Mesenchymal stem cell (in vitro differentiated cells and primary cell): ENCODE measurements at regions not wholly inside any gene's neighbourhood (a gene's known extent, or its start where the extent isn't known, plus 50 kb on each side); places are given as distances from the start of the nearest gene placed in this dataset.

Experiments
- DNase-seq: peaks from one replicate; pipeline ENCODE4 v3.0.0-alpha.2; 2013
- H2AFZ ChIP-seq: one replicate; pipeline ENCODE4 v1.6.1; 2013; ENCODE audit warnings: low read depth, mild to moderate bottlenecking, control low read depth, inconsistent platforms, low read length, moderate library complexity
- H2AK5ac ChIP-seq: 2 replicates; pipeline ENCODE4 v1.6.1; 2013; ENCODE audit warnings: low read length, moderate library complexity, mild to moderate bottlenecking, inconsistent platforms; ENCODE audit not compliant: severe bottlenecking
- H2BK120ac ChIP-seq: one replicate; pipeline ENCODE4 v1.6.1; 2013; ENCODE audit warnings: low read depth, mild to moderate bottlenecking, inconsistent platforms, low read length, moderate library complexity
- H2BK12ac ChIP-seq, 2 experiments: one replicate each; pipeline ENCODE4 v1.6.1; 2013; ENCODE audit warnings: inconsistent platforms in 2 of 2, low read length in 2 of 2, mild to moderate bottlenecking in 2 of 2, moderate library complexity in 2 of 2, control low read depth in 1 of 2
- H2BK15ac ChIP-seq: one replicate; pipeline ENCODE4 v1.6.1; 2013; ENCODE audit warnings: mild to moderate bottlenecking, low read depth, inconsistent platforms; ENCODE audit not compliant: poor library complexity, severe bottlenecking
- H2BK5ac ChIP-seq: 2 replicates; pipeline ENCODE4 v1.6.1; 2013; ENCODE audit warnings: low read depth, mild to moderate bottlenecking, low read length, control low read depth, inconsistent platforms; ENCODE audit not compliant: poor library complexity, severe bottlenecking
- H3K14ac ChIP-seq, 2 experiments: one replicate each; pipeline ENCODE4 v1.6.1; 2013; ENCODE audit warnings: inconsistent platforms in 2 of 2, low read length in 2 of 2, control low read depth in 1 of 2, mild to moderate bottlenecking in 1 of 2, moderate library complexity in 1 of 2
- H3K18ac ChIP-seq, 2 experiments: one replicate each; pipeline ENCODE4 v1.6.1; 2013; ENCODE audit warnings: inconsistent platforms in 2 of 2, low read length in 2 of 2, control low read depth in 1 of 2, low read depth in 1 of 2, mild to moderate bottlenecking in 1 of 2
- H3K23ac ChIP-seq, 2 experiments: one replicate each; pipeline ENCODE4 v1.6.1; 2013; ENCODE audit warnings: inconsistent platforms in 2 of 2, low read length in 2 of 2, mild to moderate bottlenecking in 2 of 2, moderate library complexity in 2 of 2, control low read depth in 1 of 2
- H3K27ac ChIP-seq: 2 replicates; pipeline ENCODE4 v1.5.1; 2013; ENCODE audit warnings: mild to moderate bottlenecking, moderate library complexity, low read length, control low read depth, inconsistent platforms; ENCODE audit not compliant: poor library complexity, severe bottlenecking
- H3K27me3 ChIP-seq, 2 experiments: 2 replicates each; pipeline versions ENCODE4 v1.6.1 to v1.7.0; 2013; ENCODE audit warnings: low read length in 2 of 2, mild to moderate bottlenecking in 2 of 2, moderate library complexity in 2 of 2, control low read depth in 1 of 2, inconsistent platforms in 1 of 2; ENCODE audit not compliant: control insufficient read depth in 1 of 2, insufficient read depth in 1 of 2
- H3K36me3 ChIP-seq, 2 experiments: 2 replicates each; pipeline versions ENCODE4 v1.6.1 to v1.7.0; 2013; ENCODE audit warnings: low read length in 2 of 2, control low read depth in 1 of 2, inconsistent platforms in 1 of 2, low read depth in 1 of 2, mild to moderate bottlenecking in 1 of 2; ENCODE audit not compliant: insufficient read depth in 2 of 2, control insufficient read depth in 1 of 2
- H3K4ac ChIP-seq, 2 experiments: one replicate each; pipeline ENCODE4 v1.6.1; 2013; ENCODE audit warnings: inconsistent platforms in 2 of 2, low read length in 2 of 2, mild to moderate bottlenecking in 2 of 2, moderate library complexity in 2 of 2, control low read depth in 1 of 2, low read depth in 1 of 2
- H3K4me1 ChIP-seq: 2 replicates; pipeline ENCODE4 v1.6.1; 2013; ENCODE audit warnings: low read depth, low read length, control low read depth; ENCODE audit not compliant: control insufficient read depth, insufficient read depth
- H3K4me2 ChIP-seq: 2 replicates; pipeline ENCODE4 v1.6.1; 2013; ENCODE audit warnings: low read length, mild to moderate bottlenecking, inconsistent platforms; ENCODE audit not compliant: poor library complexity, severe bottlenecking
- H3K4me3 ChIP-seq, 2 experiments: 2 replicates each; pipeline versions ENCODE4 v1.5.1 to v1.7.0; 2013; ENCODE audit warnings: low read length in 2 of 2, mild to moderate bottlenecking in 2 of 2, control low read depth in 1 of 2, low read depth in 1 of 2; ENCODE audit not compliant: insufficient read depth in 1 of 2
- H3K79me1 ChIP-seq: replicated peaks from 2 replicates; pipeline ENCODE4 v1.6.1; 2013; ENCODE audit warnings: mild to moderate bottlenecking, control low read depth, low read length, inconsistent platforms; ENCODE audit not compliant: poor library complexity, severe bottlenecking
- H3K9ac ChIP-seq: 2 replicates; pipeline ENCODE4 v1.7.0; 2013; ENCODE audit warnings: mild to moderate bottlenecking, low read length, moderate library complexity
- H3K9me3 ChIP-seq: 2 replicates; pipeline ENCODE4 v1.7.0; 2013; ENCODE audit warnings: mild to moderate bottlenecking, low read length; ENCODE audit not compliant: control insufficient read depth
- H4K8ac ChIP-seq: one replicate; pipeline ENCODE4 v1.6.1; 2013; ENCODE audit warnings: inconsistent platforms, mild to moderate bottlenecking, low read length, moderate library complexity
- H4K91ac ChIP-seq: one replicate; pipeline ENCODE4 v1.6.1; 2013; ENCODE audit warnings: mild to moderate bottlenecking, low read length, inconsistent platforms
- WGBS: methylation state at CpG from one replicate; pipeline ENCODE4 v1.1.7; 2013; ENCODE audit warnings: mixed read lengths; 5-methylcytosine and 5-hydroxymethylcytosine counted together

DNA sequence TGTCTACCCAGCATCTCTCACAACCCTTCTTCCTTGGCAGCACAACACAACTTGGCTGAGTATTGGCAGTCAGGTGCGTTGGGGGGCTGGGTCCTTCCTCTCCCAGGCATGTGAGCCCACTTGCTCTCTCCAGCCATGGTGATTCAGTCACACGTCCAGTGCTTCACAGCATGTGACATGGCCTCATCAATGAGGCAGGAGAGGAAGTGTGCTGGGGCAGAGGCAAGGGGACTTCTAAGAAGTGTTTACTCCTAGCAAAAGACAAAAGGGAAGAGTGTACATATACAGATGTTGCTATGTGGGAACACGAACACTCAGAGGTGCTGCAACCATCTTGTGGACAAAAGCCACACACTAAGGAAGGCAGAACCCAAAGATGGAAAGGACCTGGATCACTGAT lies 380.8 kb downstream of the FBXW7 start:
- Histone ChIP-seq H2BK5ac (no peak overlapping the region), H2AFZ (no peak overlapping the region), H3K23ac (no peak overlapping the region), H3K79me1 (no peaks in the 10 kb centered on the region), H3K27ac (no peak overlapping the region), H2BK12ac (no peak overlapping the region), H3K36me3 (no peaks in the 10 kb centered on the region), H3K4ac (no peak overlapping the region), H3K4me2 (no peak overlapping the region), H3K14ac (no peak overlapping the region), H3K4me1 (no peaks in the 10 kb centered on the region), H2AK5ac (no peak overlapping the region), H4K8ac (no peak overlapping the region), H3K9me3 (no peaks in the 10 kb centered on the region), H2BK15ac (no peak overlapping the region), H3K27me3 (peaks cover 4 to 44% of the 10 kb centered on the region in 2 experiments), H3K9ac (no peak overlapping the region), H3K18ac (no peak overlapping the region), H2BK120ac (no peak overlapping the region), H4K91ac (no peak overlapping the region), H3K4me3 (no peak overlapping the region)
- 69% methylated on average over 3 of the region's 3 CpGs for WGBS
- no peak for DNase-seq

DNA sequence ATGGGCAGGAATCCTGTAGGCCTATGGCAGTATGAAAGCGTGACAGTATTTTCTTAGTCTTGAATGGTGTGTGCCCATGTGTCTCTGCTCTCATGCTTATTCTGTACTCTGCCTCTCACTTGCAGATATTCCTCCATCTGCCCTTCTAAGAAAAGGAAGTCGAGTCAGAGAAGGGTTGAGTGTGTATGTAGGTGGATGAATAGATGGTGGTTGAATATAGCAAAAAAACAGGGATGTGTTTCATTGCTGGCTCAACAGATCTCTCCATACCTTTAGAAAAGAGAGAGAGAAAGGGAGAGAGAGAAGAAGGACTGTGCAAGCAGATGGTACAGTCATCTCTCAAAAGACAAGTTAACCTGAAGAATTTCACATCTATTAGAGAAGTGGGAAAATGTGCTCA lies 381.5 kb downstream of the FBXW7 start:
- Histone ChIP-seq H3K9ac (no peak overlapping the region), H2AK5ac (no peak overlapping the region), H2BK5ac (no peak overlapping the region), H3K4me3 (no peak overlapping the region), H3K4me2 (no peak overlapping the region), H3K23ac (no peak overlapping the region), H2BK120ac (no peak overlapping the region), H3K9me3 (no peaks in the 10 kb centered on the region), H2BK15ac (no peak overlapping the region), H3K4me1 (no peaks in the 10 kb centered on the region), H3K14ac (no peak overlapping the region), H4K91ac (no peak overlapping the region), H4K8ac (no peak overlapping the region), H2AFZ (no peak overlapping the region), H3K27me3 (peaks cover 4 to 43% of the 10 kb centered on the region in 2 experiments), H3K4ac (no peak overlapping the region), H3K27ac (no peak overlapping the region), H3K36me3 (no peaks in the 10 kb centered on the region), H2BK12ac (no peak overlapping the region), H3K79me1 (no peaks in the 10 kb centered on the region), H3K18ac (no peak overlapping the region)
- WGBS: 39% methylated on average over 2 of the region's 2 CpGs
- no peak for DNase-seq

DNA sequence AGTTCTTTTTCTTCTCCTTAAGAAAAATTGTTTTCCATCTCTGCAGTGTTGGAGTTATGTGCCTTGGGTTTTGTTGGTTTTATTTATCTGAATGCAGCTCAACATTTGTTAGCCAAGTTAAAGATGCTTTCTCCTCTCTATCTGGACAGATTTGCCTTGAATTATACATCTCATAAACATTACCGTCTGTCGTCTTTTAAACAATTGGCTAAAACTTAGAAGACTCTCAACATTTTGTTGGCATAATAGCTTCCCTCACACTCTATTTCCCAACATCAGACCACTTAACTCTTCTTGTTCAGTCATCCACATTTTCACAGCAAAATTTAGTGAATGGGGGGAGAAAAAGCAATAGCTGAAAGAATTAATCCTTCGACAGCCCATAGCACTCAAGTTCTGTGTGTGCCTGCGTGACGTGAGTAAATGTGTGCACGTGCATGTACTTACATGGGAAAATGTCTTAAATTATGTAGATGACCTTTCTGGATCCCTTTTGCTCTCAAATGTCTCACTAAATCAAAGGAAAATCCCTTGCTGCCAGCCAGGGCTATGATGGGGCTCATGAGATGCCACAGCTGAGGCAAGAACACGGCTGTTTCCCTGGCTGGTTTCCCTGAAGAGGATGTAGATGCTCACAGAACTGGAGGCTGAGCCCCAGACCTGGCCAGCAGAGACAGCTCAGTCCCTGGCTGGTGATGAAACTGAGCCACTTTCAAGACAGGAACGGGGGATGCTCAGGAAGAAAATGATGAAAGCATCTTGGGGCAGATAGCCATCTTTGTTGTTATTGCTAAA lies 382.2 kb downstream of the FBXW7 start:
- Histone ChIP-seq H4K8ac (no peak overlapping the region), H3K27me3 (peaks cover 4 to 40% of the 10 kb centered on the region in 2 experiments), H2AFZ (no peak overlapping the region), H2AK5ac (no peak overlapping the region), H3K23ac (no peak overlapping the region), H3K9me3 (no peaks in the 10 kb centered on the region), H3K9ac (no peak overlapping the region), H3K36me3 (no peaks in the 10 kb centered on the region), H3K27ac (no peak overlapping the region), H3K18ac (no peak overlapping the region), H2BK15ac (no peak overlapping the region), H3K14ac (no peak overlapping the region), H3K4ac (no peak overlapping the region), H3K4me2 (no peak overlapping the region), H3K79me1 (no peaks in the 10 kb centered on the region), H2BK12ac (no peak overlapping the region), H2BK5ac (no peak overlapping the region), H4K91ac (no peak overlapping the region), H2BK120ac (no peak overlapping the region), H3K4me3 (no peak overlapping the region), H3K4me1 (no peaks in the 10 kb centered on the region)
- WGBS: 92% methylated on average over 8 of the region's 8 CpGs
- no peak for DNase-seq

DNA sequence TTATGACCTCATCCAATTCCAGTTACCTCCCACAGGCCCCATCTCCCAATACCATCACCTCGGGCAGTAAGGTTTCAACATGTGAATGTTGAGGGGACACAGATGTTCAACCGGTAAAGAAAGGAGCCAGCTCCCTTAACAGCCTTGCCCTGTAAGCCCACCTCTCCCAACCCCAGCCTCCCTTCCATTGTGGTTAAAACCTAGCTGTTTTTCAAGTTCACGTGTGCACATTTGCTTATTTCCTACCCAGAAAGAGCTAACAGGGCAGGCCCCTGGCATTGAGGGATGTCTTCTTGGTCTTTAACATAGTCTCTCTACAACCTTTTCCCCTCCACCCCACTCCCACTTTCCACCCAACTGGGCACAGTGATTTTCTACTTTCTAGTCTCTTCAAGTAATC lies 385.7 kb downstream of the FBXW7 start:
- Histone ChIP-seq H3K4me2 (no peak overlapping the region), H4K91ac (no peak overlapping the region)

More for the DNA sequence above, 385.7 kb downstream of the FBXW7 start:
- no peak overlapping the region for H2BK5ac ChIP-seq
- H3K9ac ChIP-seq: no peak overlapping the region
- H2BK120ac ChIP-seq: no peak overlapping the region
- H3K36me3 ChIP-seq: no peaks in the 10 kb centered on the region
- H3K79me1 ChIP-seq: no peaks in the 10 kb centered on the region
- H2AK5ac ChIP-seq: no peak overlapping the region
- H3K27me3 ChIP-seq: peaks cover 4 to 32% of the 10 kb centered on the region in 2 experiments
- H2AFZ ChIP-seq: no peak overlapping the region
- no peak for DNase-seq
- 91% methylated on average over 3 of the region's 3 CpGs for WGBS
- H3K4ac ChIP-seq: no peak overlapping the region
- H2BK12ac ChIP-seq: no peak overlapping the region
- peaks cover 23% of the 10 kb centered on the region for H3K9me3 ChIP-seq
- H3K4me3 ChIP-seq: no peak overlapping the region
- H3K27ac ChIP-seq: no peak overlapping the region
- H2BK15ac ChIP-seq: no peak overlapping the region
- H3K23ac ChIP-seq: no peak overlapping the region
- no peak overlapping the region for H4K8ac ChIP-seq
- H3K14ac ChIP-seq: no peak overlapping the region
- no peak overlapping the region for H3K18ac ChIP-seq
- no peaks in the 10 kb centered on the region for H3K4me1 ChIP-seq
